Fibroblast of the aortic adventitia (primary cell): ENCODE measurements at regions not wholly inside any gene's neighbourhood (a gene's known extent, or its start where the extent isn't known, plus 50 kb on each side); places are given as distances from the start of the nearest gene placed in this dataset.

ENCODE experiments used
- DNase-seq: peaks from one replicate; pipeline ENCODE4 v3.0.0-alpha.2; 2010; ENCODE audit warnings: low read depth
- H3K4me3 ChIP-seq: 2 replicates; pipeline ENCODE4 v1.5.1; 2011; ENCODE audit warnings: low read depth, mild to moderate bottlenecking, control low read depth, low read length, moderate library complexity
- CTCF ChIP-seq: IDR thresholded peaks from 2 replicates; pipeline ENCODE4 v1.5.1; 2011; ENCODE audit warnings: mild to moderate bottlenecking, low read length, control low read depth, inconsistent platforms; ENCODE audit not compliant: insufficient read depth

DNA sequence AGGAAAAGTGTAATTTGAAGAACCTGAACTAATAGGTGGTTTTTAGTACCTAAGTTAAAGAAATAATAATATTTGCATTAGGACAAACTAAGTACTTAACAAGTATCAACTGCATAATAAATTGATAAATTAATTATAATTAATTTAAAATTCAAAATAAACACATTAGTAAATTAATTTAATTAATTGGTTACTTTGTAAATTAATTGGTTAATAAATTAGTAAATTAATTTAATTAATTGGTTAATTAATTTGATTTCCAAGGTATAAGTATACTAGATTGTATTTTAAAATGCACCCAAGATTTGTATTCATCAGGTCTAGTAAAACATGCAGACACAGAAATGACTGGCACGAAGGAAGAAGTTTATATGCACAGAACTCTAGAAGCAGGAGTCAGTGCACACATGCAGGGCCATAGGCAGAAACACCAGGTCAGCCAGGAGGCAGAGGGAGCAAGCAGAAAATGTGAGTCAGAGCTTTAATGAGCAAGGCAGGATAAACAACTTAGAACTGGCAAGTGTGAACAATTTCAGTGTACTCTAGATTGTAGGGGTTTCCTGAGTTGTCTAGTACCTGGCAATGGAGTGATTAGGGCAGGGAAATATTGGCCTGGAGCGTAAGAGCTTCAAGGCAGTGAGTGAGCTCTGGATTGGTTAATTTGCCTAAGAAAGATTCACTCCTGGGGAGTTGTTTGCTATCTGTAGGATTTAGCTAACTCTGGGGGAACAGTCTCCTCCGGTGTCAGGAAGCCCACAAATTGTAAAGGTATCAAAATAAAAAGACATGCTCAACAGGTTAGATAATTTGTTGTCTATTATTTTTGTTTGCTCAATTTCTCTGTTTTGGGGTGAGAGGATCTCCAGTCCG is 665.7 kb downstream of the MRPL39 start:
- no peak for TF ChIP-seq CTCF
- no peak for DNase-seq
- H3K4me3 ChIP-seq = no peak overlapping the region

GRCh38 chr21:24939291-24939690 is 668.0 kb downstream of the MRPL39 start:
- no peak for DNase-seq
- H3K4me3 ChIP-seq = no peak overlapping the region
- no peak for TF ChIP-seq CTCF

- H3K4me3 ChIP-seq = no peak overlapping the region
- DNase-seq = no peak
- no peak for TF ChIP-seq CTCF
Observed at GRCh38 chr21:24938573-24938972, 668.7 kb downstream of the MRPL39 start.

GRCh38 chr21:24935991-24936390 is 671.3 kb downstream of the MRPL39 start:
- DNase-seq = no peak

DNA sequence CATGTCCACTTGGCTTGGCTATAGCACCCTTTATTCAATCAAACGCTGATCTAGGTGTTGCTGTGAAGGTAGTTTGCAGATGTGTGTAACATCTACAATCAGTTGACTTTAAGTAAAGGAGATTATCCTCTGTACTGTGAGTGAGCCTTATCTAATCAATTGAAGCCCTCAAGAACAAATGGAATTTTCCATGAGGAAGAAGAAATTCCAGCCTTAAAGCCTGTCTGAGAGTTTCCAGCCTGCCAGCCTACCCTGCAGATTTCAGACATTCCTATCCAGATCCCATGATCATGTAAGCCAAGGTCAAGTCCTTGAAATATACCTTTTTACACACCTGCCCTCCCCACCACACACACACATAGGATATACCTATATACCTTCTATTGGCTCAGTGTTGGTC is 696.7 kb downstream of the MRPL39 start:
- no peak overlapping the region for H3K4me3 ChIP-seq
- TF ChIP-seq CTCF = no peak
- DNase-seq = no peak

More at GRCh38 chr21:24935991-24936390, 671.3 kb downstream of the MRPL39 start:
- no peak overlapping the region for H3K4me3 ChIP-seq
- TF ChIP-seq CTCF = no peak

DNA sequence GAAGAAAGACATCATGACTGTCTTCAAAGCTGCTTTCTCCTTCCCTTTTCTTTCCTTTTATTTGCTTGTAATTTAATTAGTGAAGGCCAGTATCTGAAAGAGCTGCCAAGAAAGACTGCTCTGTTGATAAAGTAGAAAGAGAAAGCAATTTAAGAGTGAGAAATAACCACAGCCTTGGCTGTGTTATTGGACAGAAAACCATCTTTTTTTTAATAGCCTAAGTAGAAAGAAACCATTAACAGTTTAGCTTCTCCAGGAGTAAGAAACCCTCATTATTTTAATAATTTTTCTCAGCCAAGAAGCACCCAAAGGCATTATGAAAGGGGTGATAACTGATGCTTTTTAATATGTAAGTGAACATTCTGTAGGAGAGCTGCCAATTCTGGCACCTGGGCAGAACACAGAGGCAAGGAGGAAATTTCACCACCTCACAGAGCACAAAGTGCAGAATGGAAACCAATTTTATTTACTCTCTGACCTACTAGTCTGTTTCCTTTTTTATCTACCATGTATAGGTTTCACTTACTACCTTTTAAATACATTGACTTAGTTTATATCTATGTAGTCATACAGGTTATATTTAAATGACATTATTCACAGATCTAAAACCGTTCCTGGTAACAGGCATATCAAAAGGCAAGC is 703.2 kb downstream of the MRPL39 start:
- no peak overlapping the region for H3K4me3 ChIP-seq
- no peak for DNase-seq
- no peak for TF ChIP-seq CTCF
